RWPE2 (cell line): ENCODE measurements at regions not wholly inside any gene's neighbourhood (a gene's known extent, or its start where the extent isn't known, plus 50 kb on each side); places are given as distances from the start of the nearest gene placed in this dataset.

Source experiments
- ATAC-seq: fragments of 200-7000 bp; cut with Tn5 transposase; 3 replicates; pipeline ENCODE4 v1.9.1; 2021; ENCODE audit warnings: low read depth
- DNase-seq: peaks from one replicate; pipeline ENCODE4 v3.0.0-alpha.2; 2020; ENCODE audit warnings: low spot score
- H3K27ac ChIP-seq: fragments of 450-650 bp; 2 replicates; pipeline ENCODE4 v1.5.1; 2017; ENCODE audit warnings: mild to moderate bottlenecking; ENCODE audit not compliant: poor library complexity, severe bottlenecking
- H3K27me3 ChIP-seq: fragments of 250-450 bp; sonication (Bioruptor Pico); 2 replicates; pipeline ENCODE4 v1.5.1; 2021; ENCODE audit warnings: mild to moderate bottlenecking, moderate library complexity; ENCODE audit not compliant: insufficient read depth, poor library complexity, severe bottlenecking
- H3K36me3 ChIP-seq: fragments of 250-450 bp; sonication (Bioruptor Pico); 2 replicates; pipeline ENCODE4 v1.5.1; 2020; ENCODE audit warnings: low read depth, mild to moderate bottlenecking, moderate library complexity
- H3K4me1 ChIP-seq: fragments of 250-450 bp; sonication (Bioruptor Pico); 2 replicates; pipeline ENCODE4 v1.5.1; 2021; ENCODE audit warnings: mild to moderate bottlenecking, moderate library complexity; ENCODE audit not compliant: insufficient read depth, poor library complexity, severe bottlenecking
- H3K4me3 ChIP-seq: fragments of 250-450 bp; sonication (Bioruptor Pico); 2 replicates; pipeline ENCODE4 v1.5.1; 2021; ENCODE audit warnings: mild to moderate bottlenecking, moderate library complexity; ENCODE audit not compliant: severe bottlenecking
- H3K9me3 ChIP-seq: fragments of 250-450 bp; sonication (Bioruptor Pico); 2 replicates; pipeline ENCODE4 v1.5.1; 2021; ENCODE audit warnings: mild to moderate bottlenecking, moderate library complexity; ENCODE audit not compliant: severe bottlenecking
- CTCF ChIP-seq: fragments of 450-650 bp; IDR thresholded peaks from one replicate; pipeline ENCODE4 v1.5.1; 2017; ENCODE audit warnings: mild to moderate bottlenecking, moderate library complexity; ENCODE audit not compliant: poor library complexity, severe bottlenecking

GRCh38 chr5:2284678-2285077, 402.0 kb upstream of the IRX4 start:
- Histone ChIP-seq H3K4me3 (no peak overlapping the region), H3K9me3 (no peaks in the 10 kb centered on the region), H3K36me3 (no peaks in the 10 kb centered on the region), H3K27me3 (no peaks in the 10 kb centered on the region), H3K27ac (no peak overlapping the region), H3K4me1 (no peaks in the 10 kb centered on the region)
- DNase-seq (no peak), ATAC-seq (no peak)
- no peak for TF ChIP-seq CTCF

- no peak for TF ChIP-seq CTCF
- H3K4me3 ChIP-seq = no peak overlapping the region
- no peaks in the 10 kb centered on the region for H3K4me1 ChIP-seq
- no peak overlapping the region for H3K27ac ChIP-seq
- H3K36me3 ChIP-seq = no peaks in the 10 kb centered on the region
- DNase-seq (no peak), ATAC-seq (no peak)
- no peaks in the 10 kb centered on the region for H3K27me3 ChIP-seq
- no peaks in the 10 kb centered on the region for H3K9me3 ChIP-seq
Observed at GRCh38 chr5:2283481-2284045, 400.8 kb upstream of the IRX4 start.

- ATAC-seq (no peak), DNase-seq (no peak)
- H3K27ac ChIP-seq = no peak overlapping the region
- H3K27me3 ChIP-seq = no peaks in the 10 kb centered on the region
- no peaks in the 10 kb centered on the region for H3K9me3 ChIP-seq
- H3K36me3 ChIP-seq = no peaks in the 10 kb centered on the region
- no peak overlapping the region for H3K4me3 ChIP-seq
- H3K4me1 ChIP-seq = no peaks in the 10 kb centered on the region
- TF ChIP-seq CTCF = no peak
Observed at GRCh38 chr5:2282893-2283292, 400.2 kb upstream of the IRX4 start.

- Histone ChIP-seq H3K27me3 (no peaks in the 10 kb centered on the region), H3K36me3 (no peaks in the 10 kb centered on the region), H3K27ac (no peak overlapping the region), H3K4me3 (no peak overlapping the region), H3K9me3 (no peaks in the 10 kb centered on the region), H3K4me1 (no peaks in the 10 kb centered on the region)
- ATAC-seq (no peak), DNase-seq (no peak)
- no peak for TF ChIP-seq CTCF
Observed at GRCh38 chr5:2282034-2282690, 399.4 kb upstream of the IRX4 start.

- no peak for TF ChIP-seq CTCF
- Histone ChIP-seq H3K4me1 (no peaks in the 10 kb centered on the region), H3K27ac (no peak overlapping the region), H3K4me3 (no peak overlapping the region), H3K27me3 (no peaks in the 10 kb centered on the region), H3K36me3 (no peaks in the 10 kb centered on the region), H3K9me3 (no peaks in the 10 kb centered on the region)
- no peak for DNase-seq
- ATAC-seq = no peak
Observed at GRCh38 chr5:2281446-2281845, 398.7 kb upstream of the IRX4 start.
